GM18858 (cell line): ENCODE measurements at regions not wholly inside any gene's neighbourhood (a gene's known extent, or its start where the extent isn't known, plus 50 kb on each side); places are given as distances from the start of the nearest gene placed in this dataset.
"Not testable (repeated sequence)": the region's sequence is repeated elsewhere in the genome, so short reads cannot be mapped to it uniquely, and the experiment has no call there.

Experiments used
- ATAC-seq: cut with Tn5 transposase; IDR thresholded peaks from one replicate; pipeline ENCODE4 v1.9.1; 2021; ENCODE audit not compliant: unreplicated experiment

- ATAC-seq = no peak
Observed at GRCh38 chr17:5745111-5745813, 161.0 kb upstream of the NLRP1 start.

- no peak for ATAC-seq
Observed at GRCh38 chr17:5747276-5747675, 163.0 kb upstream of the NLRP1 start.

- ATAC-seq = no peak
Observed at GRCh38 chr17:5747964-5748363, 163.7 kb upstream of the NLRP1 start.

DNA sequence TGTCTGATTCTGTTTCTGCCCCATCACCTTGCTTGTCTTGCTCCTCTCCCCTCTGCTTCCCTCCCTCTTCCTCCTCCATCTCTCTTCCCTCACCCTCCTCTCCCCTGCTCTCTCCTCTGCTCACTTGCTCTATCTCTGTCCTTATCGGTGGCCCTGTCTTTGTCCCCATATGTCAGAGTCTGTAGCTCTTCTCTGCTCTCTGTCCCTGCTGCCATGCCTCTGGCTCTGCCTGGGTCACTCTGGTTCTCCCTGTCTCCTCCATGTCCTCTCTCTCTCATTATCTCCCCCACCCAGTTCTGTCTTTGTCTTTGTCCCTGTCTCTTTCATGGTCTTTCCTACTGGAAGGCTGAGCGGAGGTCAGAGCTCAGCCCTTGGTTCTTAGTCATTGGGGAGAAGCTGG is 169.1 kb upstream of the NLRP1 start:
- ATAC-seq = no peak

DNA sequence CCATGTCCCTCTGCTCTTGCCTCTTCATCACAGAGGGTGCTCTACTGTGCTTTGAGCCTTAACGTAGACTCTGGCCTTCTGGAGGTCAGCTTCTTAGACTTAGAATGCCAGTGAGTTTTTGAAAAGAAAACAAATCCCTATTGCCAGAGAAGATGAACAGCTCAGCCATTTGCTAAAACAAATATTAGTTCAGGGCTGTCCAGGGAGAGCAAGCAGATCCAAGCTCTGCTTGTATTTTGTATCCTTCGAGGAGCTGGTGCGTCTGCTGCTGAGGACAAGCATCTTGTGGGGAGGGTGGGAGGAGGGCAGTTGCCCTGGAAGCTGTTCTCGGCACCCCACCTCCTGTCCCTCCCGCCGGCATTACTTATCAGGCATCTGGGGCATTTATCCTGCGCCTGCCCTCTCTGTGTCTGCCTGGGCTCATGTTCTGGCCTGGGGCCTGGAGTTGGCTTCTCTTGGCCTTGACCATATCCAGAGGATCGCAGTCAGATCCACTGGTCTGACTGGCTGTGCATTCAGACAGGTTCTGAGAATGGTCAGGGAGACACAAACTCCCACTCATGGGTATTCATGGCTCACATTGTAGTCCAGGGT is 173.1 kb upstream of the NLRP1 start:
- ATAC-seq = no peak

GRCh38 chr17:5758651-5759050 is 174.3 kb upstream of the NLRP1 start:
- ATAC-seq = no peak

DNA sequence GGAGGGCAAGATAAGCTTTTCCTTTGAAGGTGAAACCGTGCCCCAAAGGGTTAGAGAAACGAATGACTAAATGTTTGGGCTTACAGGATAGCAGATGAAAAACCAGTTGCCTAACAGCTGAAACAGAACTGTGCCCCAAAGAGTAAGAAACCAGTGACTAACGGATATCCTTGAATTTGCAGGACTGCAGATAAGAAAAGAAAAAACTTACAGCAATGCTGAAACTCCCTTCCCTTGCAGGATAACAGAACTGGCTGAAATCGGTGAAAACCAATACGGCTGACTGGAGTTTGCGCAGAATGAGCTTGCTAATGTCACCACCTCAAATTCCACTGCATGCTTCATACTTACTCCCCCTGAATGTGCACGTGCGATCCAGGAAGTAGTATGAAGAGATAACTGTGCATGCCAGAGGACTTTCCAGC is 175.2 kb upstream of the NLRP1 start:
- no peak for ATAC-seq

- no peak for ATAC-seq
Observed at GRCh38 chr17:5762191-5762590, 177.9 kb upstream of the NLRP1 start.

DNA sequence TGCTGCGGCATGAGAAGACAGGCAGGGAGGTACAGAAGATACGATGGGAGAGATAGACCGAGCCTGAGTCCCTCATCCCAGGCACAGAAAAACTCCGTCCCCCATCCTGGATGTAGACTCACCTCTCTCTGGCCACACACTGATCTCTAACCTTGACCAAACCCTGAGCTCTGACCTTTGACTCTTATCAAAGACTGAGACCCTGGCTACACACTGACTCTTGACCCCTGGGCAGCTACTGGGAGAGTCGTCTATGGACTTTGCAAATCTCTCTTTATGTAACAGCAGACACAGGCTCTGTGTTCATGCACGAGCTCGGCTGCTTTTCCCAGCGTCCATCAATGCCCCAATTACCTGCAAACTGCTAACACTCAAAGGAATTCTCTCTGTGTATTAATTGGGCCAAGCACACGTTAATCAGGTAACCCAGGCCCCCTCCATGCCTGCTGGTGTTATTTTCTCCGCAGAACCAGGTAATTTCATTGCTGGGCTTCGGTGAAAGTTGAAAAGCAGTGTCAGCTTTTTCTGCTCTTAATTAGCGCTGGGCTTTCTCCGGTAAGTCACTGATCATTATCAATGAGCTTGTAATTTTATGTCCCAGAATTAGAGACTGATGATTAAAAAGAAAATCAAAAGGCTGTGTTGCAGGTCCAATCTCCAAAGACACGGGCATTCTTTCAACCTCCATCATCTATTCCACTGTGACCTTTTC is 179.4 kb upstream of the NLRP1 start:
- no peak for ATAC-seq

- no peak for ATAC-seq
Observed at GRCh38 chr17:5769593-5770354, 185.5 kb upstream of the NLRP1 start.

- no peak for ATAC-seq
Observed at GRCh38 chr17:5770441-5771270, 186.3 kb upstream of the NLRP1 start.

DNA sequence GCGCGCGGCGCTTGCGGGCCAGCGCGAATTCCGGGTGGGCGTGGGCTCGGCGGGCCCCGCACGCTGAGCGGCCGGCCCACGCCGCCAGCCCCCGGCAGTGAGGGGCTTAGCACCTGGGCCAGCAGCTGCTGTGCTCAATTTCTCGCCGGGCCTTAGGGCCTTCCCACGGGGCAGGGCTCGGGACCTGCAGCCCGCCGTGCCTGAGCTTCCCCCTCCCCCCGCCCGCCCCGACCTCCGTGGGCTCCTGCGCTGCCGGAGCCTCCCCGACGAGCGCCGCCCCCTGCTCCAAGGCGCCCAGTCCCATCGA is 186.9 kb upstream of the NLRP1 start:
- not testable (repeated sequence) for ATAC-seq

- not testable (repeated sequence) for ATAC-seq
Observed at GRCh38 chr17:5772017-5772416, 187.7 kb upstream of the NLRP1 start.

DNA sequence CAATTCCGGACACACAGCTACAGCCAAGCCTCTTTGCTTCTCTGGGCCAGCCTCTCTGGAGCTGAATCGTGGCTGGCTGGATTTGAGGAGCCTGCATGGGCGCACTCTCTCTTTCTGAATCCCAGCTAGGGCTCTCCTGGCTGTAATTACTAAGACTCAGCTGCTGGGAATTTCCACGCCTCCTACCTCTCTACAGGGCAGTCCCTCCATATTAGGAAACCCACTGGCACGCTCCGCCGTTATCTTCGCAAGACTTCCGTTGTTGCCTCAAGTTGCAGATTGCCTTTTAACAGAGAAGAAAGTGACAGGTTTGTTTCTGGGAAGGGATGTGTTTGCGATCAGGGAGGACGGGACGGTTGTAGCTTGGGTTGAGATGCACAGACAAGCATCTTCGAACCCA is 188.4 kb upstream of the NLRP1 start:
- ATAC-seq = no peak

DNA sequence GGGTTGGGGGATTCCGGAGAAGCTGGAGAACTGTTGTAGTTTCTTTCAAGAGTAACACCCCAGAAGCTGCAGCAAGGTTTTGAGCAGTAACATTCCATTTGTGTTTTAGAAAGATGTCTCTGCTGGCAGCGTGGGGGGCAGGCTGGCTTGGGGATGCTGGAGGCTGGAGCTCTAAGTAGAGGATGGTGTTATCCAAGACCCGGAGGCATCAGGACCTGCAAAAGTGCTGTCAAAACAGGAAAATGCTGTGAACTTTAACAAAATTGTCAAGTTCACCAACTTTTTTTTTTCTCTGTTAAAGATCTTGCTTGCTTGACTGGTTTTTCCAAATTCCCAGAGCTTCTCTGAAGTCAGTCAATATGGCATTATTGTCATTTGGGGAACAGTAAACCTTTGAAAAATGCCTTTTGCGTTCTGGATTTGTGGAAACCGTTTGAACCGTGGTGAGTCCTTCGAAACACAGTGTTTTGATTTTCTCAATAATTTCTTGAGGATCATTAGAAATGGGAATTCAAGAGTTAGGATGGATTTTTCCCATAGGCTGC is 189.6 kb upstream of the NLRP1 start:
- ATAC-seq = no peak

- ATAC-seq = no peak
Observed at GRCh38 chr17:5775098-5775497, 190.8 kb upstream of the NLRP1 start.

GRCh38 chr17:5780476-5780875 is 196.2 kb upstream of the NLRP1 start:
- ATAC-seq = no peak

DNA sequence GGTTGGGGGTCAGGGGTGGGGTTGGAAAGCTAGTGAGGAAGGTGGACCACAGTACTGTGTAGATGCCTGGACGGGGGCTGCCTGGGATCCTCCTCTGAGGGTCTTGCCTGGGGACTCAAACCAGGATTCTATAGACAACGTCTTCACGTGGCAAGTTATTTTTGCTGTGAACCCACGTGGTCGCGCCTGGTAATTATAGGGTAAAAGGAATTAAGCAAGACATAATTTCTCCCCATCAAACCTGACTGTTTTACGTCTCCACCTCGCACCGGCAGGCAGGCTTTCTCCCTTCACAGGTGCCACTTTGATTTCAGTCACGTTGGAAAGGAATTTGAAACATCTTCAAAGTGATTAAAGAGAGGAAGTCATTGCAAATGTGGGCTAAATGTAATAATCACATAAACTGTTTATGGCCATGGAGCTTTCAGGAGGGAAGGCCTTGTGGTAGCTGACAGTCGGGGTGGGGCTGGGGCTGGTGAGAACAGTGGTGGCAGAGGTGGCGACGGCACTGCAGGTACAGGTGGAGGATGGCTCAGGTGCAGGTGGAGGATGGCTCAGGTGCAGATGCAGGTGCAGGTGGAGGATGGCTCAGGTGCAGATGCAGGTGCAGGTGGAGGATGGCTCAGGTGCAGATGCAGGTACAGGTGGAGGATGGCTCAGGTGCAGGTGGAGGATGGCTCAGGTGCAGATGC is 197.1 kb upstream of the NLRP1 start:
- ATAC-seq = no peak

DNA sequence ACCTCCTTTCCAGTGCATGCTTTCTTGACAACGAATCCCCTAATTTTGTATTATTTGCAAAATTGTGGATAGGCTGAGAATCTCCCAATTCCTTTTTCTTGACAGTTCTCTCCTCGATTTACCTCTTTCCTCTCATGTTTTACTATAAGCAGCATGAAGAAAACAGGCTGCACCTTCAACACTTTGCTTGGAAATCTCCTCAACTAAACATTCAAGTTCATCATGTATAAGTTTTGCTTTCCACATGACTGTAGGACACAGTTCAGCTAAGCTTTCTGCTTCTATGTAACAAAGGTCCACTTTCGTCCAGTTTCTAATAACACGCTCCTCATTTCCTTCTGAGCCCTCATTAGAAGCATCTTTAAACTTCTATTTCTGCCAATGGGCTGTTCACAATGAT is 199.0 kb upstream of the NLRP1 start:
- ATAC-seq = no peak

DNA sequence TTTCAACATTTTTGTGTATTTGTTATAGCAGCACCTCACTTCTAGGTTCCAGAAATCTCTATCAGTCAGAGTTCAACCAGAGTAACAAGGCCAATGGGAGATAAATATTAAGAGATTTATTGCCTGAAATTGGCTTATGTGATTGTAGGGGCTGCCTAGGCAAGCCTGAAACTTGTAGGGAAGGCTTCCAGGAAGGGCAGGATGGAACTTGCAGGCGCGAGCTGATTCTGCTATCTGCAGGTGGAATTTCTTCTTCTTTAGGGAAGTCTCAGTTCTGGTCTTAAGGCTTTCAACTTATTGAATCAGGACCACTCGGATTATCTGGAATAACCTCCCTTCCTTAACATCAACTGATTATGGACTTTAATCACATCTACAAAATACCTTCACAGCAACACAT is 199.5 kb upstream of the NLRP1 start:
- no peak for ATAC-seq
